Anterior cingulate cortex (tissue), 58 donors: ENCODE measurements at regions not wholly inside any gene's neighbourhood (a gene's known extent, or its start where the extent isn't known, plus 50 kb on each side); places are given as distances from the start of the nearest gene placed in this dataset.
A peak's percentile ranks its signal among the peaks of the same experiment; 100 is the strongest.

Experiments
- DNase-seq, 58 donors: peaks; one replicate each; lab custom pipeline; 2025; lab: John Stamatoyannopoulos, UW

DNA sequence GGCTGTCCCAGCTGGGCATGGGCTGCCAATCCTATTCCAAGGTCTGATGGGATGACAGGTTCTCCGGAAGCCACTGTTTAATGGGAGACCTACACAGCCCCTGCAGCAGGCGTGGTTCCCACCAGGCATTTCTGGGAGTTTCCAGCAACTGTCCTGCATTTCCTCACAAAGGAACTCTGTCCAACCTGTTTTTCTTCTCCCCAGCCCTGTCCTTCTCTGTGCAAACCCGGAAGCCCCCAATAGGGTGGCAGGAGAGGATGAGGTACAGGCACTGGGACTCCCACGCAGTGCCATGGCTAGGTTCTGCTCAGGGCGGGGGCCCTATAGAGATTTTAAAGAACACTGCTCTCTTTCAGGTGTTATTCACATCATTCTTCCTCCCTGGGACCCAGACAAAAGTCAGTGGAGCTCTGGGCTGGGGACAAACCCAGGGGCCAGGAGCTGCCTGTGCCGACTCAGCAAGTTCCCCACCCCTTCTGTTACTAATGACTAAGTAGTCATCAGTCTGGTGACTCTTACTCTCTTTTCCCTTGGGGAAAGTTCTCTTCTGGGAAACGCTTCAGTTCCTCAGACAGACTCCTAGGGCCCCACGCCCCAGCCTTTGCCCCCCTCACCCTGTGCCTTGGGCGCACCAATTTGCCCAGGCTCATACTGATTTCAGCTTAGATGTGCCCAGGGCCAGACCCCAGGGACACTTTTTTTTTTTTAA, 97.7 kb downstream of the CD47 start:
- DNase-seq = no peak

- no peak for DNase-seq
Observed at GRCh38 chr3:107990926-107991325, 99.9 kb downstream of the CD47 start.

GRCh38 chr3:107990433-107990832, 100.4 kb downstream of the CD47 start:
- no peak for DNase-seq

- DNase-seq = no peak
Observed at GRCh38 chr3:107989661-107990060, 101.2 kb downstream of the CD47 start.

- DNase-seq = peak in 1 of 58 donors; percentile 23
Observed at GRCh38 chr3:107988460-107989175, 102.2 kb downstream of the CD47 start.

DNA sequence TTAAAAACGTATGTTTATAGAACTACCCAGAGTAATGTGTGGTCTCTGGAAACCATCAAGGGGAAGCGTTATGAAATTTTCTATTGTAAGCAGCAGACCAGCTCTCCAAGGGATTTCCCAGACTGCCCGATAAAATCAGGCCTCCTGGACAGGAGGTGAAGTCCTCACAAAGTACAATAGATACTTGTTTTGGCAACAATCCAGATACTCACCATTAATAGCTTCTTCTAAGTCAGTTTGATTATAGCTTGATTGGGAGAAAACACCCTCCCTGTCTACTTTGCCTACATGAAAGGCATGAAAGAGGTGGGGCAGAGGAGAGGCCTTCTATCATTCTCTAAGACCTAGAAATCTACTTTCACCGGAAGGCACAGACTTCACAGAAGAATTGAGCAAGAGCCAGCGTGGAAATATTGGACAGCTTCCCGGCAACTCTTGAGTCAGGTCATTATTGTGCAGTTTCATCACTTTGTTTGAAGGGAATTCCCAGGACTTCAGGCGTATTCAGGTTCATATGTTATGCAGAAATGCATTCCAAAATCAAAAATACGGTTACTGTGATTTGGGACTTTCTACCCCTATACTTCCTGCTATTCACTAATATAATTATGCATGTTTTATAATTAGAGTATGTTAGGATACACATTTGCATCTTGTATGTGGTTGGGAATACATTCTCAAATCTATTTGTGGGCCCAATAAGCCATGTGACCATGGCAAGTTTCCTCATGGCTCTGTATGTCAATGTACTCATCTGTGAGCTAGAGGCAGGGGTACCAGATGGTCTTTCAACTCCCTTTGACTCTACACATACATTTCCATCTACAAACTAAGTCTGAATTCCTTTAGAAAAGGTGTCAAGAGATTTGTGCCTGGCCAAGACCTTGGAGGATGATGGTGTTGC, 103.5 kb downstream of the CD47 start:
- peak in 2 of 58 donors; percentile 16 to 22 for DNase-seq

DNA sequence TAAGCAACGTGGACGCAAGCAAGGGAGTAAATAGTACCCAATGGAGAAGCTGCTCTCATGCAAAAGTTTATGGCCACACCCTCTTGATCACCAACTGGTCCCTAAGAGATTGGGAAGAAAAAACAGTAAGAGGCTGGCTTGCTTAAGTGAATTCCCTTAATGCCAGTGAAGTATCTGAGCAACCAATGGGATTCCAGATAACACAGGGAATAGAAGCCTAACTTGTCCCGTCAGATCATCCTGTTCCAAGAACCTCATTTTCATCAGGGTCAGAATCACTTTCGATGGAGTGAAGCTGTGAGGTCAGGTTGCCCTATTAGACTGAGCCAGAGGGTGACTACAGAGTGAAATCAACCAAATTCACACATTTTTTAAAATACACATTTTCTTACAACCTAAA, 104.3 kb downstream of the CD47 start:
- DNase-seq = no peak

- no peak for DNase-seq
Observed at GRCh38 chr3:107985496-107985895, 105.3 kb downstream of the CD47 start.

DNA sequence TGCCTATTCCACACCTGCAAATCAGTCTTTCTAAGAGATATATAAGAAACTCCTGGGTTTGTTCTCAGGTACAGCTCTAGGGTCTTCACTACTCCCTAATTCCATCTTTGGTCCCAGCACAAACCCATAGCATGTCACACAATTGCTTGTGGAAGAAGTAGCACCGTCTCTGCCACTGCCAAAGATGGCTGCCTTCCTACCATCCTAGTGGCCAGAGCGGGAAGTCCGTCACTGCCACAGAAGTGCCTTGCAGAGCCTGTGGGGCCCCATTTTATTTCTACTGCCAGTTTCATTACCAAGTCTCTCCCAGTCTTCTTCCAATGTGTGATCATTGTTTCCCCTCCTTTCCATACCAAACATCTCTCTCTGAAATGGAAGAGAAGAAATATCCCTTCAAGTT, 107.6 kb downstream of the CD47 start:
- no peak for DNase-seq

DNA sequence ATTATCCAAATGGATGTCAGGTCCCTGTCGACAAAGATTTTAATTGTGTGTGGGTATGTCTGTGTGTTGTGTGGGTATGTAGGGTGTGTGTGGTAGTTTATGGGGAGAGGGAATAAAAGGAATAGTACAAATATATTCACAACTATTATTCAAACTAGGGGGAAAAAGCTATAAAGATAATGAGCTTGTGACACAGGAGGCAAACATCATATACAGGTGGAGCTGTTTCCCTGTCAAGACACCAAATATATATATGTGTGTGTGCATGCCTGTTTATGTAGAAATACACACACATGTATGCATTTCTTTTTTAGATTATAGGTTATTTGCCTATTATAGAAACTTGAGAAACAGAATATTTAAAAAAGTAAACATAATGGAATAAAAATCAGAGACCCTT, 108.7 kb downstream of the CD47 start:
- DNase-seq = no peak

DNA sequence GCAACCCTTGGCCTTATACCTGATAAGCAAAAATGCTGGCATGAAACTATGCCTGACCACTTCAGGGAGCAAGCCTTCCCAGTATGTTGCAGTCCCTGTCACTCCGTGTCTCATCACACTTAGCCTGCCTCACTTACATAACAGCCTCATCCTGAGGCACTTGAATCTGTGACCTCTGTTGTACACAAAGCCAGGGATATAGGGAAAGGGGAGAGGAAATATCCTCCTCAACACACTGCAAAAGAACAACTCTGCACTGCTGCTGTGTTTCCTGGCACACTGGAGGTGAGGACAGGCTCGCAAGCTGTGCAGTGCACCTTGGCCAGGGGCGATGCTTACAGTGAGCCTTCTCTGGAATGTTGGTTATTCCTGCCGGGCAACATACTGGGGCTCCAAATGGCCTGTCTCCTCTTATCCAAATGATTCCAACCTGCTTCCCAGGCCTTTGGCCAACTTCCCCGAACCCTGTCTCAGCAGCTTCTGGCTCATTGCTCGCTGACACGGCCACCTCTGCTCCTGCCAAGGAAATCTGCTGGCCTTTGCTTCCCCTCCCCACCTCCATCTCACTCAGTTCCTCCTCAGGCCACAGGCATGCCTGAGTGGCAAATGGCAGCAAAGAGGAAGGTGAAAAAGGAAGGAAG, 109.2 kb downstream of the CD47 start:
- DNase-seq = peak in 18 of 58 donors; percentile 6 to 35 (median 14)

GRCh38 chr3:107979538-107979937, 111.3 kb downstream of the CD47 start:
- DNase-seq = no peak

DNA sequence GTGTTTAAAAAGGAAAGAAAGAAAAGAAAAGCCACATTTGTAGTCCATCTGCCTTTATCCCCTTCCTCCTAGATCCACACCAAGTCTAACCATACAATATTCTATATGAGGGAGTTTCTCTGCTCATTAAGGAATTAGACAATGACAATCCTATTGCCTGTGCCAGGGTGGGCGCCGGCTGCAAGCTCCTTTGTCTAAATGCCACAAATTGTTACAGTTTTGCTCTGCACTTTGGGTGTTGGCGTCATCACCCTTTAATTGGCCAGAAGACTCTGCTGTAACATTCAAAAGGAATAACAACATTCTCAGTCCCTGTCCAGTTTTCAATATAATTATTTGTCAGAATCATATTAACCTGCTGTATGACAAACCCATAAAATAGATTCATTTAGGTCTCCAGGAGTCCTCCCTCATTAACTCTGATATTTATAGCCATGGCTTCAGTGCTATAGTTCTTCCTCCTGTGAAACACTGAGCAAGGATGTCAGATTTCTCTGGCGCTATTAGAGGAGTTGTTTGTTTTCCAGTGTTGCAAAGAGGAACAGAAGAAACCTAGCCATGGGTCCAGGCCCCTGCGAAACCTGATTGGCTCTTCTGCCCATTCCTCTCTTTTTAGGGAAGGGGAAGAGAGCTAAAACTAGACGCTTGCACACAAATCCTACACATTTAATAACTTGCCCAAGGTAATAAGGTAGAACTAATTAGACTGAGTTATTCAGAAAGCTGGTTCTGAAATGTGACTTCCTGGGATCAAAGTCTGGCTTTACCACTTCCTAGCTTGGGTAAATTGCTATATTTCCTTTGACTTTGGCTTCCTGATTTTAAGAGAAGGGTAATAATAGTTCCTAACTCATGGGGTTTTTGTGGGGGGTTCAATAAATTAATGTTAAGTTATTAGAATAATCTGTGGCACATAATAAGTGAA, 112.4 kb downstream of the CD47 start:
- no peak for DNase-seq

GRCh38 chr3:107977221-107978130, 113.4 kb downstream of the CD47 start:
- DNase-seq = no peak

DNA sequence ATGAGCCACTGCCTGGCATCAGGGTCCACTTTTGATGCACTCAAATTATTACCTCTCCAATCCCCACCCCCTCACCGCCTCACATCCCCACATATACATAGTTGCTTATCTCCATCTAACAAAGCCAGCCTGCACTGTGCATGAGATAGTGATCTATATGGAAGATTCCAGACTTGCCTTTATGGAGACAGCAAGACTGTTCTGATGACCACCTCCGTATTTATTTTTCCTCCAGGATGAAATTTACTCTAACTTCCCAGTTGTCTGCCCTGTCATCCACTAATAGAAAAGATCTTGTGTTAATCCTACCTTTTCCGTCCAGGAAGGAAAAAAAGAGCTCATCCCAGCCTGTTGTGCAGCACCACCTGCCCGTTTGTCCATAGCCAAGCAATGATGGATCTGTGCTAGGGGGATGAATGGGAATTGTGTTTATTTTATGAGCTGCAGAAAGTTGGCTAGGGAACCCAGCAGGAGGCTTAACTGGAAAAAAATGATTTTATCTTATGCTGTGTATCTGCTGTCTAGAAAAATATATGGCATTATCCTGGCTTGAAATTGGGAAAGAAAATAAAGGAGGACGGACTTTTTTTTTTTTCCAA, 114.5 kb downstream of the CD47 start:
- no peak for DNase-seq

GRCh38 chr3:107975529-107976201, 115.2 kb downstream of the CD47 start:
- DNase-seq = no peak

- DNase-seq = no peak
Observed at GRCh38 chr3:107973961-107974360, 116.9 kb downstream of the CD47 start.
